ENCODE measurements at regions not wholly inside any gene's neighbourhood (a gene's known extent, or its start where the extent isn't known, plus 50 kb on each side); places are given as distances from the start of the nearest gene placed in this dataset.

GRCh38 chr6:8995156-8995555 lies 559.8 kb upstream of the SLC35B3 start:
- Histone ChIP-seq H3K9ac (ENCODE audit: low read length) (no peak overlapping the region), H3K9me3 (ENCODE audit: low read length) (no peaks in the 10 kb centered on the region), H3K79me2 (ENCODE audit: low read length) (no peaks in the 10 kb centered on the region), H3K4me1 (ENCODE audit: insufficient read depth, low read length) (no peaks in the 10 kb centered on the region), H3K36me3 (ENCODE audit: low read depth, low read length) (no peaks in the 10 kb centered on the region), H3K27ac (ENCODE audit: low read length) (no peak overlapping the region), H4K20me1 (ENCODE audit: low read length) (no peaks in the 10 kb centered on the region), H2AFZ (ENCODE audit: low read length) (no peak overlapping the region), H3F3A (ENCODE audit: low read length, unreplicated experiment) (no peaks in the 10 kb centered on the region), H3K9me2 (replicated peaks; ENCODE audit: low read length) (no peaks in the 10 kb centered on the region), H3K27me3 (ENCODE audit: low read length) (peaks cover 43% of the 10 kb centered on the region), H3K4me3 (ENCODE audit: low read length) (no peak overlapping the region), H3K4me2 (ENCODE audit: low read length) (no peak overlapping the region)
- no peak for DNase-seq
- intact Hi-C loops (cut with micrococcal nuclease), result no loop called here
- POLR2A ChIA-PET (ENCODE audit: unreplicated experiment), result no interaction called here
- no TSS peak for BruUV-seq (replicated peaks)
- TF ChIP-seq EZH2 (IDR thresholded peaks at IDR 0.05; ENCODE audit: low read length, unreplicated experiment) (no peak), CTCF (conservative IDR thresholded peaks at IDR 0.05; ENCODE audit: low read depth, low read length) (no peak), EZH2phosphoT487 (IDR thresholded peaks at IDR 0.05; ENCODE audit: borderline replicate concordance, low read length) (no peak)
- ATAC-seq, result no peak
- CTCF ChIA-PET, result no interaction called here

- H4K20me1 ChIP-seq (ENCODE audit: low read length), result no peaks in the 10 kb centered on the region
- H3K9me2 ChIP-seq (replicated peaks; ENCODE audit: low read length), result no peaks in the 10 kb centered on the region
- no peaks in the 10 kb centered on the region for H3K4me1 ChIP-seq (ENCODE audit: insufficient read depth, low read length)
- intact Hi-C loops (cut with micrococcal nuclease), result no loop called here
- no peak for TF ChIP-seq EZH2 (IDR thresholded peaks at IDR 0.05; ENCODE audit: low read length, unreplicated experiment)
- TF ChIP-seq EZH2phosphoT487 (IDR thresholded peaks at IDR 0.05; ENCODE audit: borderline replicate concordance, low read length), result no peak
- no peak for TF ChIP-seq CTCF (conservative IDR thresholded peaks at IDR 0.05; ENCODE audit: low read depth, low read length)
- no peak overlapping the region for H3K4me3 ChIP-seq (ENCODE audit: low read length)
- H3K79me2 ChIP-seq (ENCODE audit: low read length), result no peaks in the 10 kb centered on the region
- H3K4me2 ChIP-seq (ENCODE audit: low read length), result no peak overlapping the region
- H2AFZ ChIP-seq (ENCODE audit: low read length), result no peak overlapping the region
- H3K9ac ChIP-seq (ENCODE audit: low read length), result no peak overlapping the region
- no TSS peak for BruUV-seq (replicated peaks)
- POLR2A ChIA-PET (ENCODE audit: unreplicated experiment), result no interaction called here
- no peaks in the 10 kb centered on the region for H3K36me3 ChIP-seq (ENCODE audit: low read depth, low read length)
- CTCF ChIA-PET, result no interaction called here
- no peak overlapping the region for H3K27ac ChIP-seq (ENCODE audit: low read length)
- DNase-seq (no peak), ATAC-seq (no peak)
- peaks cover 45% of the 10 kb centered on the region for H3K27me3 ChIP-seq (ENCODE audit: low read length)
- H3K9me3 ChIP-seq (ENCODE audit: low read length), result no peaks in the 10 kb centered on the region
- no peaks in the 10 kb centered on the region for H3F3A ChIP-seq (ENCODE audit: low read length, unreplicated experiment)
Measured at GRCh38 chr6:8993111-8993510, 557.8 kb upstream of the SLC35B3 start.

GRCh38 chr6:8991844-8992243 lies 556.5 kb upstream of the SLC35B3 start:
- intact Hi-C loops (cut with micrococcal nuclease), result no loop called here

More at GRCh38 chr6:8991844-8992243, 556.5 kb upstream of the SLC35B3 start:
- H3K79me2 ChIP-seq (ENCODE audit: low read length), result no peaks in the 10 kb centered on the region
- H3K4me3 ChIP-seq (ENCODE audit: low read length), result no peak overlapping the region
- H3K27me3 ChIP-seq (ENCODE audit: low read length), result peaks cover 40% of the 10 kb centered on the region
- no TSS peak for BruUV-seq (replicated peaks)
- H3K4me2 ChIP-seq (ENCODE audit: low read length), result no peak overlapping the region
- H3K4me1 ChIP-seq (ENCODE audit: insufficient read depth, low read length), result no peaks in the 10 kb centered on the region
- ATAC-seq (no peak), DNase-seq (no peak)
- no peak overlapping the region for H2AFZ ChIP-seq (ENCODE audit: low read length)
- no peaks in the 10 kb centered on the region for H4K20me1 ChIP-seq (ENCODE audit: low read length)
- H3K9me2 ChIP-seq (replicated peaks; ENCODE audit: low read length), result no peaks in the 10 kb centered on the region
- no peak overlapping the region for H3K27ac ChIP-seq (ENCODE audit: low read length)
- ChIA-PET CTCF (no interaction called here), POLR2A (ENCODE audit: unreplicated experiment) (no interaction called here)
- no peaks in the 10 kb centered on the region for H3F3A ChIP-seq (ENCODE audit: low read length, unreplicated experiment)
- no peaks in the 10 kb centered on the region for H3K9me3 ChIP-seq (ENCODE audit: low read length)
- no peak overlapping the region for H3K9ac ChIP-seq (ENCODE audit: low read length)
- H3K36me3 ChIP-seq (ENCODE audit: low read depth, low read length), result no peaks in the 10 kb centered on the region
- no peak for TF ChIP-seq CTCF (conservative IDR thresholded peaks at IDR 0.05; ENCODE audit: low read depth, low read length)
- no peak for TF ChIP-seq EZH2 (IDR thresholded peaks at IDR 0.05; ENCODE audit: low read length, unreplicated experiment)
- no peak for TF ChIP-seq EZH2phosphoT487 (IDR thresholded peaks at IDR 0.05; ENCODE audit: borderline replicate concordance, low read length)

Data from PC-3 (cell line).